ENCODE measurements at regions not wholly inside any gene's neighbourhood (a gene's known extent, or its start where the extent isn't known, plus 50 kb on each side); places are given as distances from the start of the nearest gene placed in this dataset.

DNA sequence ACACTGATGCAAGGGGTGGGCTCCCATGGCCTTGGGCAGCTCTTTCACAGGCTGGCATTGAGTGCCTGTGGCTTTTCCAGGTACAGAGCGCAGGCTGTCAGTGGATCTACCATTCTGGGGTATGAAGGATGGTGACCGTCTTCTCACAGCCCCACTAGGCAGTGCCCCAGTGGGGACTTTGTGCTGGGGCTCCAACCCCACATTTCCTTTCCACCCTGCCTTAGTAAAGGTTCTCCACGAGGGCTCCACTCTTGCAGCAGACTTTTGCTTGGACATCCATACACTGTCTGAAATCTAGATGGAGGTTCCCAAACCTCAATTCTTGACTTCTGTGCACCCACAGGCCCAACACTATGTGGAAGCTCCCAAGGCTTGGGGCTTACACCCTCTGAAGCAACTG is 107.9 kb upstream of the ECI2 start:
- TF ChIP-seq, protein P1, sequence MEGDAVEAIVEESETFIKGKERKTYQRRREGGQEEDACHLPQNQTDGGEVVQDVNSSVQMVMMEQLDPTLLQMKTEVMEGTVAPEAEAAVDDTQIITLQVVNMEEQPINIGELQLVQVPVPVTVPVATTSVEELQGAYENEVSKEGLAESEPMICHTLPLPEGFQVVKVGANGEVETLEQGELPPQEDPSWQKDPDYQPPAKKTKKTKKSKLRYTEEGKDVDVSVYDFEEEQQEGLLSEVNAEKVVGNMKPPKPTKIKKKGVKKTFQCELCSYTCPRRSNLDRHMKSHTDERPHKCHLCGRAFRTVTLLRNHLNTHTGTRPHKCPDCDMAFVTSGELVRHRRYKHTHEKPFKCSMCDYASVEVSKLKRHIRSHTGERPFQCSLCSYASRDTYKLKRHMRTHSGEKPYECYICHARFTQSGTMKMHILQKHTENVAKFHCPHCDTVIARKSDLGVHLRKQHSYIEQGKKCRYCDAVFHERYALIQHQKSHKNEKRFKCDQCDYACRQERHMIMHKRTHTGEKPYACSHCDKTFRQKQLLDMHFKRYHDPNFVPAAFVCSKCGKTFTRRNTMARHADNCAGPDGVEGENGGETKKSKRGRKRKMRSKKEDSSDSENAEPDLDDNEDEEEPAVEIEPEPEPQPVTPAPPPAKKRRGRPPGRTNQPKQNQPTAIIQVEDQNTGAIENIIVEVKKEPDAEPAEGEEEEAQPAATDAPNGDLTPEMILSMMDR (IDR thresholded peaks at IDR 0.05), result no peak
- Histone ChIP-seq H3K27ac (no peak overlapping the region), H3K36me3 (no peaks in the 10 kb centered on the region), H3K4me3 (no peak overlapping the region), H3K4me1 (no peaks in the 10 kb centered on the region), H3K9me3 (peaks cover 0 to 27% (median 3%) of the 10 kb centered on the region in 11 donors), H3K27me3 (no peaks in the 10 kb centered on the region)
- no peak for ATAC-seq
- WGBS, 2 donors, result 82% methylated on average over 3 of the region's 3 CpGs
- intact Hi-C loops (cut with DNase I), result no loop called here
- no peak for DNase-seq

DNA sequence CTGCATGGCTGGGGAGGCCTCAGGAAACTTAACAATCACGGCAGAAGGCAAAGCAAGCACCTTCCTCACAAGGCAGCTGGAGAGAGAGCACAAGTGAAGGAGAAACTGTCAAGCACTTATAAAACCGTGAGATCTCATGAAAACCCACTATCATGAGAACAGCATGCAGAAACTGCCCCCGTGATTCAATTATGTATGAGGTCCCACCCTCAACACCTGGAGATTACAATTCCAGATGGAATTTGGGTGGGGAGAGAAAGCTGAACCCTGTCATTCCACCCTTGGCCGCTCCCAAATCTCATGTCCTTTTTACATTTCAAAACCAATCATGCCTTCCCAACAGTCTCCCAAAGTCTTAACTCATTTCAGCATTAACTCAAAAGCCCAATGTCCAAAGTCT is 107.2 kb upstream of the ECI2 start:
- ATAC-seq (no peak), DNase-seq (no peak)
- H3K4me1 ChIP-seq, result no peaks in the 10 kb centered on the region
- H3K36me3 ChIP-seq, result no peaks in the 10 kb centered on the region
- H3K9me3 ChIP-seq, result peaks cover 0 to 25% (median 3%) of the 10 kb centered on the region in 11 donors
- H3K27me3 ChIP-seq, result no peaks in the 10 kb centered on the region
- 77 to 82% methylated on average over 4 of the region's 4 CpGs for WGBS, 2 donors
- intact Hi-C loops (cut with DNase I), result no loop called here
- no peak overlapping the region for H3K4me3 ChIP-seq
- no peak overlapping the region for H3K27ac ChIP-seq
- TF ChIP-seq, protein P1 (IDR thresholded peaks at IDR 0.05), result no peak

DNA sequence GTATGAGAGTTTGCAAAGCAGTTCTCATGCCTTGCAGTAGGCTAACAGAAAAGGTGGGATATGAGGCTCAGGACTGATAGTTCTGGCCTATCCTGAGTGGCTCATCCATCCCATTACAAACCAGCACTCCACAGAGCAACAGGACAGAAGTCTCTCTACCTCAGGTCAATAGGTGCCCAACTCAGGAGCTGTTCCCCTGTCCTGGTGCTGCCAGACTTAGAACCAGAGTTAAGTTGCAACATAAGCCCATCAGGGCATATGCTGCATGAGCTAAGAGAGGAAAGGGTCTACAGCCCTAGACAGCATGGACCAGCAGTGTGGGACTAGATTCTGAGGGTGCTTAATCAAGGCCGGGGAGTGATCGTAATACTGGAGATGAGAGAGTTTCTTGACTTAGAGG is 104.8 kb upstream of the ECI2 start:
- Histone ChIP-seq H3K4me1 (no peaks in the 10 kb centered on the region), H3K27me3 (no peaks in the 10 kb centered on the region), H3K9me3 (peaks cover 0 to 16% (median 0%) of the 10 kb centered on the region in 11 donors), H3K36me3 (no peaks in the 10 kb centered on the region), H3K27ac (no peak overlapping the region), H3K4me3 (no peak overlapping the region)
- DNase-seq (no peak), ATAC-seq (no peak)
- TF ChIP-seq, protein P1 (IDR thresholded peaks at IDR 0.05), result no peak
- intact Hi-C loops (cut with DNase I), result no loop called here
- WGBS, 2 donors, result 99 to 100% methylated on average over 2 of the region's 2 CpGs

DNA sequence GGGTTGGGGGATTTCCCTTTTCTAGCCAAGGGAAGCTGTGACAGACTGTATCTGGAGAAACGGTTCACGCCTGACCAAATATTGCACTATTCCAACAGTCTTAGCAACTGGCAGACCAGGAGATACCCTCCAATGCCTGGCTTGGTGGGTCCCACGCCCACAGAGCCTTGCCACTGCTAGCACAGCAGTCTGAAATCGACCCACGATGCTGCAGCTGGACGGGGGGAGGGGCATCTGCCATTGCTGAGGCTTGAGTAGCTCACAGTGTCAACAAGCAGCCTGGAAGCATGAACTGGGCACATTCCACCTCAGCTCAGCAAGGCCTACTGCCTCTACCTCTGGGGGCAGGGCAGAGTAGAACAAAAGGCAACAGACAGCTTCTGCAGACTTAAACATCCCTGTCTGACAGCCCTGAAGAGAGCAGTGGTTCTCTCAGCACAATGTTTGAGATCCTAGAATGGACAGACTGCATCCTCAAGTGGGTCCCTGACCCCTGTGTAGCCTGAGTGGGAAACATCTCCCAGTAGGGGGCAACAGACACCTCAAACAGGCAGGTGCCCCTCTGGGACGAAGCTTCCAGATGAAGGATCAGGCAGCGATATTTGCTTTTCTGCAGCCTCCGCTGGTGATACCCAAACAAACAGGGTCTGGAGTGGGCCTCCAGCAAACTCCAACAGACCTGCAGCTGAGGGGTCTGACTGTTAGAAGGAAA is 89.9 kb upstream of the ECI2 start:
- Histone ChIP-seq H3K4me1 (peaks cover 0 to 4% (median 0%) of the 10 kb centered on the region in 9 donors), H3K27me3 (no peaks in the 10 kb centered on the region), H3K9me3 (no peaks in the 10 kb centered on the region), H3K27ac (no peak overlapping the region), H3K4me3 (no peak overlapping the region), H3K36me3 (no peaks in the 10 kb centered on the region)
- TF ChIP-seq, protein P1 (IDR thresholded peaks at IDR 0.05), result peak in 2 of 9 donors; percentile 9 to 11
- DNase-seq (no peak), ATAC-seq (no peak)
- WGBS, 2 donors, result 60 to 64% methylated on average over 9 of the region's 9 CpGs
- intact Hi-C loops (cut with DNase I), result no loop called here

Data from heart right ventricle (tissue), 16 donors.